ENCODE measurements at regions not wholly inside any gene's neighbourhood (a gene's known extent, or its start where the extent isn't known, plus 50 kb on each side); places are given as distances from the start of the nearest gene placed in this dataset.
"Not testable (repeated sequence)": the region's sequence is repeated elsewhere in the genome, so short reads cannot be mapped to it uniquely, and the experiment has no call there.

DNA sequence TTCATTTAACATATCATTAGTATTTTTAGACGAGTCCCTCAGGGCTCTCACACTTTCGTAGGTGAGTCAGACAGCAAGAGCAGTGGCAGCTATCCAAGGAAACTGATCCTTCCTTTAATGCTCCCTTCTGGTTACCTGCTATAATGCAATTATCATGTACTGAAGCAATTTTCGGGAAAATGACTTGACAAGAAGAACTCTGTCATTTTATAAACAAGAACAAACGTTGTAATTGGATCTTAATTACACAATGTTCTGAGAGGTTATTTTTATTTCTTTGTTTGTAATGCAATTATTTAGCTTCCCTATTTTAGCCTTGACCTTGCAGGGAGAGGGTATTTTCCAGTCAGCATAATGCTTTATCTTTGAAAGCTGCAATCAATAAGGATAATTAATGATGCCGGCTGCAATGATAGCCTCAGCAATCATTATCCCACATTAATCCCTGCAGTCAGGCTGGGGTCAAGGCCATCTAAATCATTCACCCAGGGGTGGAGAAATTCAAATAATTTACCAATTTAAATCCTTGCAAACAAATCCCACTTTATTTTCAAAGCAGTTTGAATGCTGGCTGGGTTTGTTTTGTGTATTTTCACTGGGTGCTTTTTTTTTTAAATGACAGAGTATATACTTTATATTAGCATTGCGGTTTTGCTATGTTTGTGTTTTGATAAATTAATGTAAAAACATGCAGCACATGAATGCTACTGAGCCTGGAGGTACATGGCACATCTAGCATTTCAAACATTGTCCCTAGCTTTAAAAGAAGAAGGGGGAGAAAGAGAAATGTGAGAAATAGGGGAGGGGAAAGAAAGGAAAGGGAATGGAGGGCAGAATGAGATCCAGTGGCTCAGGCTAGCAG is 249.9 kb downstream of the SHOX2 start:
- DNase-seq, result no peak

- not testable (repeated sequence) for DNase-seq
Observed at GRCh38 chr3:157845839-157846238, 260.4 kb downstream of the SHOX2 start.

GRCh38 chr3:157844800-157845565 is 261.2 kb downstream of the SHOX2 start:
- DNase-seq, result no peak

GRCh38 chr3:157844216-157844615 is 262.0 kb downstream of the SHOX2 start:
- no peak for DNase-seq

DNA sequence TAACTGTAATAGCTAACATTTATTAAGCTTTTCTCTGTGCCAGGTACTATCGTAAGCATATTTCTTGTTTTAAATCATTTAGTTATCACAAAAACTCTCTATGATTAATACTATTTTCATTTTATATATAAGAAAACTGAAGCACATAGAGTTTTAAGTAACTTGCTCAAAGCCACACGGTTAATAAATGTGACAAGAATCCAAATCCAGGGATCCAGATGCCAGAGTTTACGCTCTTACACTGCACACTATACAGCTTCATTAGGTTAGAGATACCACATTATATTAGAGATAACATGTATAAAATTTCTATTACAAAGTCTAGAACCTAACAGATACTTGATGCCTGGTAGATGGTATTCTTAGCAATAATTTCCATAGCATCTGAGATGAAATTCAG is 265.2 kb downstream of the SHOX2 start:
- no peak for DNase-seq

DNA sequence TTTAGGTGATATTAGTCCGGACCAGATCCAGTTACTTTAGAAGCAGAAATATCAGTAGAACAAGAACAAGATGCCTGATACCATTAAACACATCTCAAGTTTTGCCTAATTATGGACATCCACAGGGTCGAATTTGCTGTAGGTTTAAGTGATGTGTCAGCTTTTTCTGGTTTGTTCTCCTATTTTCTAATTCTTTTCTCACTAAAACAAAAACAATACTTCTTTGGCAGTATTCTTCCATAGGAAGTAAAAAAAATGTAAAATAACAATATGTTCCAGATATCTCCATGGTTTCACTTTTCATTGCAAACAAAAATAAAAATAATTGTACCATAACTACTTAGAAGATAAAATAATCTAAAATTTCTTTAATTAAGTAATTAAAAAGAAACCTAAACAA is 265.7 kb downstream of the SHOX2 start:
- no peak for DNase-seq

- no peak for DNase-seq
Observed at GRCh38 chr3:157838457-157838856, 267.8 kb downstream of the SHOX2 start.

DNA sequence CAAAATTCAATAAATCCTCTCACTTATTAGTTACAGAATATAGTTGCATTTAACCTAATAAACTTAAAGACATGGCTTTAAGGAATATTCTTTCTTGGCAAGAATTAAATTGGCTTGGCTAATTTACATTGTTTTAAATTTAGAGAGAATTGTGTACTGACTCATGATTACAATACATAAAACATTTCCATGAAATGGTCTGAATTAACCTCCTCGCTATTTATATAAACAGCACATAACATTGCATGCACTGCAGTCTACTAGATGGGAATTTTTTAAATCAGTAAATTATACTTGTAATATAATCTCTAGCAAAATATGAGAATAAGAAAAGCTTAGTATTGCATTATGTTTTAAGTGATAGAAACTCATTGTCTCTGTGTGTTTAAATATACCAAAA is 268.9 kb downstream of the SHOX2 start:
- no peak for DNase-seq

DNA sequence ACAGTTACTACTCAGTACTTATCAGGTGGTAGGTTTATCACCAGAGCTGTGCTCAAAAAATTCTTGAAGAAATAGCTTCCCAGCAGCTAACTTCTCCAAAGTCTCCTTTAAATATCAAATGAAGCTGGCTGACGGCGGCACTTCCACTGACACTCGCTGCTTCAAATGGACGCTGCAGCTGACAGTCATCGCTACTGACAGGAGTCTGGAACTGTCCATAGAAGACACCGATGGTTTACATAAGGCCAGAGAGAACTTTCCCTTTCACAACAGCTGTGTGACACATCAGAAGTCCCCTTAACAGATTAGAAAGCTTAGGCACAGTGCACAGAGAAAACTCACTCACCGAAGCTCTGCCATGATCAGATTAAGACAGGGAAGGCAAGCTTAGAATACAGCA is 270.2 kb downstream of the SHOX2 start:
- no peak for DNase-seq

GRCh38 chr3:157832588-157832987 is 273.6 kb downstream of the SHOX2 start:
- DNase-seq, result no peak

DNA sequence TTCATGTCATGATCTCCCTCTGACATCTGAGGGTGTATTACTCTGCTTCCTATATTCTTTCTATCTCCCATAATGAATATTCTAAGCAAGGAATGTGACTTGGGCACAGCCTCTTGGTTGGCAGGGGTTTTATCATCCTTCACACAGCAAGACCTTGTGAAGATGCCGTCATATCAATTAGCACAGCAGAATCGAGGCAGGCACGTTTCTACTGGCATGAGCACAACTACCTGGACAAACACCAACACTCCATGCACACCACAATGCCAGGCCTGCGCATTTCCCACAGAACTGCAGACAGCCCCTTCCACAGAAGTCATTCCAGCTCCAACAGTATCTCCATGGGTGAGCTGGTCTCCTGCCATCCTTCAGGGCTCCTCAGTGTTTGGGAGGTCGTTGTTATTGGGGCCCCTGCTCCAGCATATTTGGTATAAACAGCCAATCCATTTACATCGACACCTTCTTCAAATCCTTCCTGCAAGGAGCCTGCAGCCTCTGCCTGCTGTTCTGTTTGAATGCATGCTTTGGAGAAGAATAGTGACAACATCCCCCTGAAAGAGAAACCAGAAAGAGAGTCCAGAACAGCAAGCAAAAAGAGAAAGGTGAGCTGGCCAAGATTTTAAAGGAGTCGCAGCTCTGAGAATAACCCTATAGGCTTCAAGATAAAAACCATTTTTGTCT is 275.5 kb downstream of the SHOX2 start:
- no peak for DNase-seq

DNA sequence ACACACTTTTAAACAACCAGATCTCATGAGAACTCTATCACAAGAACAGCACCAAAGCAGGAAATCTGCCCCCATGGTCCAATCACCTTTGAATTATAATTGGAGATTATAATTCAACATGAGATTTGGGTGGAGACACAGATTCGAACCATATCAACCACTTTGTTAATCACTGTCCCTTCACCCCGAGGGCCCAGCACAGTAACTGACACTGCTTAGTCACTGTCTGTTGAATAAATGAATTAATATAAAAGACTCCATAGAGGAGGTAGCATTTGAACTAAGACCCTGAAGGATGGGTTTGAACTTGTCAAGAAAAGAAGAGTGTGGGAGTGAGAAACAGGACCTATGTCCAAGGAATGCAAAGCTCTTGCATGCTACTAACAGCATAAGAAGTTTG is 276.4 kb downstream of the SHOX2 start:
- DNase-seq, result no peak

DNA sequence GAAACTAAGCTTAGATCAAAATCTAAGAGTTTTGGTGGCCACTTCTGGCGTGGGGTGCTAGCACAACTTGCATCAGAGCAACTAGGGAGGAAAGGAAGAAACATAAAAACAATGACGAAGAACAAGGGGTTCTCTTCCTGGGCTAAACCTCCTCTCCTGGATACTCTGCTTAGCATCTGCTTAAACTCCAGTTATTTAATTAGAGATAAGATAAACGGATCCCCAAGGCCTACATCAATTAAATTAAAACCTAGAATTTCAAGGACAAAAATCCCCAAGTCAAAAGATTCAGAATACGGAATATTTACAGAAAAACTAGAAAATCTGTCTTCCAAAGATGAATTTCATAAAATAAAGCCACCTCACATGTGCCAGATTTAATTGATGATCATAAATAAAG is 281.9 kb downstream of the SHOX2 start:
- DNase-seq, result no peak

DNA sequence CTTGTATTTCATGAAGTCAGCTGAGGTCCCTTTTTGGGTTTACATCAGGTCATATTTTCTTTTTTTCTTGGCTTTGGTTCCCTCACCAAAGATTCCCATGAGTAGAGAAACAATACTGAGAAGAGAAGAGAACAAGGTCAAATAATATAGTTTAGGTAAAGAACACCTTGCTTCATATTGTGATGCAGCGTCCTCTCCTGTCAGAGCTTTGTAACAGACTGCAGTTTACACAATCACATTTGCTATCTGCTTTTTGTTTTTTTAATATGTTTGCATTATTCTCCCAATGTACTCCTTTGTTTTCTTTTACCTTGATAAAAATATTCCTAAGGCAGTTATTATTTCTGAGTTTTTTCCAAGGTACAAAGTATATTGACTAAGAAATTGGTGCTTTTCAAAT is 283.2 kb downstream of the SHOX2 start:
- no peak for DNase-seq

DNA sequence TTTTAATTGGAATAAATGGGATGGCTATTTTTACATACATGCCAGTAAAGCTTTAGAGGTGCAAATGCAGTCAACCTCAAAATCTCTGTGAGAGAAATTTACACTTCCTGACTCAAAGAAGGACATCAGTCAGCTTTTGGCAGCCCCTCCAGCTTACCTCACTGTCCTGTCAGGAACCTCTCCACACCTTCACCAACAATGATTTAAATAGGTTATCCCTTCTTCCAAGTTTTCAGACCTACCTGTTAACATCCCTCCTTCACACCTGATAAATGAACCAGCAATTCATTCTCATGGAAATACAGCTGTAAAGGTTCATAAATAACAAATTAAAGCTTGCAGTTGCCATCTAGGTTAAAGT is 286.1 kb downstream of the SHOX2 start:
- DNase-seq, result no peak

DNA sequence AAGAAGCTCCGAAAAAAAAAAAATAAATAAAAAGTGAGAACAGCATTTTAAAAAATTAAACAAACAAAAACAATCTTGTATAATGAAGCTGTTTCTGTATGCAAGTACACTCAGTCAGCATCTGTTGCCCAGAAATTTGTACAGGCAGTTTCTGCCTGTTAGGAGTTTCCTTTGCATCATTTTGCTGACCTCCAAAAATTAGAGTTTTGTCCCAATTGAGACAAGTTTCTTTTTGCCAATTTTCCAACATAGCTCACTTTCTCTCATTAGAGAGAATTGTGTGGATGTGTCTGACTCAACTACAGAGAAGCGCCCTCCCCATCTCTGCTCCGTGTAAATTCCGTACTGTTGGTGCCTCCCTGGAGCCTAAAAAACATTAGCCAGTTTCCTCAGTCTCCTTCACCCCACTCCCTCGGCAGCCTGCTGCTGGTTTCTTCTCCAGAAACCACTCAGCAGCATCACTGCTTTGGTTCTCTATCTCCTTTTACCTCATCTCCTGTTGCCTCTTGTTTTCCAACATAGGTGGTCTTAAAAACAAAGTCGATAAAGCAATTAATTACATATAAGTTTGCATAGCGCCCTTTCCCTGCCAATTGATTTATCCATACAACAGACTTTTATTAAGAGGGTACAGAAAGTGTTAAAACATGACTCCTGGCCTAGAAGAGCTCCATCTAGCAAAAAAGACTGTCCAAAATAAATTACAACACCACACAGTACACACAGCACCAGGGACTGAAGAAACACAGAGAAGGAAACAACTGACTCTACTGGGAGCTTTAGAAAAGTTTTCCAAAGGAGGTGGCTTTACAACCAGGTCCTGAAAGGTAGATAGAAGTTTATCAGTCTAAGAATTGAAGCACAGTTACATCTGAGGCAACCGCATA is 286.7 kb downstream of the SHOX2 start:
- no peak for DNase-seq

DNA sequence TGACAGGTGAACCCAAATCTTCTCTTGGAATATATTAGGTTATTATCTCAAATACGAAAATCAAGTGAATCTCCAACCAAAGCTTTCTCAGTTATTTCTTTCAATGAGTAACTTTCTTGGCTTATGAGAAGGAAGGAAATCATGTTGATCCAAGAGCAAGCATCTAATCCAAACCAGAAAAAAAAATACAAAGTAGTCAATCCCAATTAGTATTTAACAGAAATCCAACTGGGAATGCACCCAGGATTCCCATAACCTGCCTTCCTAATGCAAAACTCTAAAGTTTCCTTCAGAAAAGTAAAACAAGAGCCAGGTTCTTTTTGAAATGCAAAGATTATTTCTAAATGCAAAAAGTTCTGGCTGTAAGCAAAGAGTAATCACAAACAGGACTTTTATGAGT is 289.3 kb downstream of the SHOX2 start:
- DNase-seq, result no peak

DNA sequence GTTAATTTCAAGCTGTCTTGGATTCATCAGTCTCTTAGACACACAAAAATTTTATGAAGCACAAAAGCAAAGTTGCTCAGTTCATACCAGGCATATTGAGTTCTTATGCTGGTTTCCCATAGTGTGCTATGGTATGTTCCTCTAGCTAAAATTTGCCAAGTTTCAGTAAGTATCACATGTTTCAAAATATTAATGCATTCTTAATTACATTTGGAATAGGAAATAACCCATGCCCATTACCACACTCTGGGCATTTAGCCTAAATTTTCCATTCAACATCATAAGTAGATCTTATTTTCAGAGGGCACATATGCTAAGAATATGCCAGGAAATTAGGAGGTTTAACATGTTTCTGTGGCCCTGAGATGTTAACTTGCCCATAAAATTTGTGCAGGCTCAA is 289.9 kb downstream of the SHOX2 start:
- DNase-seq, result no peak

DNA sequence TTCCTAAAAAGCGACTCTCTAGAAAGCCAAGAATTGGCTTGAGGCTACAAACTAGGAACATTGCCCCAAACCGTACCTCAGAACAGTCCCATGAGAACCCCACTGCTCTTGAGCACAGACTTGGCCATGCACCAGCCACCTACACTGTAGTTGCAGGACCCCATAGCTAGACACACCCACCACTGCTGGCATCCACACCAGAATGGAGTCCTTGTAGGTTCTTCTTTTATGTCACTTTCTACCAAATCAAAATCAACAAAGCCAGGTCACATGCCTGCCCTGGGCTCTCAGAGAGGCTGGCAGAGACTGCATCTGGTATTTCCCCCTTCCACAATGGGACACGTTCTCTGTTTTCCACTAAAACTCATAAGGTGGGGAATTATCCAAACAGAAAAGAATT is 290.5 kb downstream of the SHOX2 start:
- DNase-seq, result no peak

- DNase-seq, result no peak
Observed at GRCh38 chr3:157810924-157811718, 295.1 kb downstream of the SHOX2 start.

GRCh38 chr3:157807280-157807679 is 298.9 kb downstream of the SHOX2 start:
- no peak for DNase-seq

- no peak for DNase-seq
Observed at GRCh38 chr3:157805538-157805937, 300.7 kb downstream of the SHOX2 start.
